ENCODE measurements at regions not wholly inside any gene's neighbourhood (a gene's known extent, or its start where the extent isn't known, plus 50 kb on each side); places are given as distances from the start of the nearest gene placed in this dataset.

DNA sequence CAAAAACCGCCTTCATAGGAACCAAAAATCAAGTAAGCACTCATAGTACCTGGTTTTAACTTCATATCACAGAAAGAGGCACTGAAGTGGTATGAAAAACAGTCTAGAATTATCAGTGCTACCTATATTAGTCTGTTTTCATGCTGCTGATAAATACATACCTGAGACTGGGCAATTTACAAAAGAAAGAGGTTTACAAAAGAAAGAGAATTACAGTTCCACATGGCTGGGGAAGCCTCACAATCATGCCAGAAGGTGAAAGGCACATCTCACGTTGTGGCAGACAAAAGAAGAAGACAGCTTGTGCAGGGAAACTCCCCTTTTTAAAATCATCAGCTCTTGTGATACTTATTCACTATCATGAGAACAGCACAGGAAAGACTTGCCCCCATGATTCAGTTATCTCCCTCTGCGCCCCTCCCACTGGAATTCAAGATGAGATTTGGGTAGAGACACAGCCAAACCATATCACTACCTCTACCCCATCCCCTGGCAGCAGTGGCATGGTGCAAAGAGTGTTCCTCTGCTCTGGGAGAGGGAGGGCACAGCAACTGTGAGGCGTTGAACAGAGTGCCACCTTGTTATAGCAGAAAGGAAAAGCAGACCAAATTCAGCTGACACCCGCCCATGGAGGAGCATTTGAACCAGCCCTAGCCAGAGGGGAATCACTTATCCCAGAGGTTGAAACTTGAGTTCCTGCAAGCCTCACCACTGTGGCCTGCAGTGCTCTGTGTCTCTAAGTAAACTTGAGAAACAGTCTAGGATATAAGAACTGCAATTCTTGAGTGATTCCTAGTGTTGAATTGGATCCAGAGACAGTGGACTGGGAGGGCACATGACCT, 61.9 kb upstream of the PTPRZ1 start:
- DNase-seq, result no peak

GRCh38 chr7:121807078-121807477, 65.9 kb upstream of the PTPRZ1 start:
- no peak for DNase-seq

DNA sequence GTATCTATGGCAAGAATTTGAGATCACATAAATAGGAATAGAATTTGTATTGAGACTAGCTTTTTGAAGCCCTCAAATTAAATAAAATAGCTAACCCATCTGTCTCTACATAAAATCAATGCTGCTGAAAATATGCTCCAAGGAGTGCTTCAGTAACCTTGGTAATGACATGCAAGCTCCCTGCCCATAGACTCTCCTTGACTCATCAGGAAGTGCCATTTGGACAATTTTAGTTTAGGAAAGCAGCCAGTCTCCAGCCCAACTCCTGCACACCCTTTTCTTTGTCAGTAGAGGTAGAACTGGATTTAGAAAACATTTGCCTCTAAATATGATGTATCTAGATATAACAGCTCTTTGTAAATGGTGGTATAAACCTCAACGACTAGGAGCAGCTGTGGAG, 69.9 kb upstream of the PTPRZ1 start:
- DNase-seq, result no peak

GRCh38 chr7:121800916-121801675, 71.9 kb upstream of the PTPRZ1 start:
- DNase-seq, result no peak

GRCh38 chr7:121798896-121799295, 74.1 kb upstream of the PTPRZ1 start:
- DNase-seq, result peak; percentile 48 to 77

DNA sequence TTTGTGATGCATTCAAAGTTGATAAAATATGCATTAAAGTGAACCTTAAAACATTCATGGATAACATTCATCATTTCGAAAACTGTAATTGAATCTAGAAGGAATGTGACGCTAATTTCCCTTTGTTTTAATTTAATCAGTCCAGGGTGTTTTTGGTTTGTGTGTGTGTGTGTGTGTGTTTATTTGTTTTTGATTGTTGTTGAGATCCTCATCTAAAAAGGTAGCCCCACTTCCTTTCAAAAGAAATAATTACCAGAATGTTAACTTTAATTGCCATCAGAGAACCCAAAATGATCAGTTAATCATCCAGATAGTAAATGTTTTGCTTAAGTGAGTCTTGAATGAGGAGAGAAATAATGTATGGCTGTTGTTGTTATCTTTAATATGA, 74.5 kb upstream of the PTPRZ1 start:
- DNase-seq, result peak in 1 of 2 donors; percentile 4

DNA sequence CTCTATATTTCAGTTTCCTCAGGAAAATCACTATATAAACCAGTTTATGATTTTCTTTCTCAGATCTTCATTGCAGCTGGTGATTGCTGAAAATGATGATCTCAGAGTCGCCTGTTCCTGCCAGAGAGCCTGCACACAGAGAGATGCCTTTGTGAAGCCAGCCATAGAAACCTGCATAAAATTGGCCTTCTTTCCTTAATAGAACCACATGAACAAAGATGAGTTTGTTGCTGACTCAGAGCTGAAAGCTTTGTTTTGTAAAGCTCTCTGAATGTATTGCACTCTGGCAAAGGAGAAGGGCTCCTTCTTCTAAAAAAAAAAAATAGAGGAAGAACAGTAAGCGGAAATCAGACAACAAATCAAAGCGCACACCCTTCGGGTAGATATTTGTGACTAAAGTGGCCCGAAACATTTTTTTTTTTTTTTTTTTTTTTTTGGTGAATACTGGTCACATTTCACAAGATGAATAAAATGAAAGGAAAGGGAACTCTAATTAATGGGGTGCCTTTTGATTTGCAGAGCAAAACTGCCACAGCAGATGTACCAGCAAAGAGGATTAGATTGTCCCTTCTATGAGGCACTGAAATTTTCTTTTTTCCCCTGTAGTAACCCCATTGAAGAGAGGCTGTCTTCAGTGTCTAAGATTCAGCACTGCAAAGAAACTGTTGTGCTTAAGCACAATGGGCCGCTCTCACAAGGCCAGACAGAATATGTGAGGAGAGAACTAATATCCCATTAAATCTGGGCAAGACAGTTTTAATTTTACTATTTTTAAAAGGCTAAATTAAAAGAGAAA, 75.1 kb upstream of the PTPRZ1 start:
- DNase-seq, result peak in 1 of 2 donors; percentile 5

DNA sequence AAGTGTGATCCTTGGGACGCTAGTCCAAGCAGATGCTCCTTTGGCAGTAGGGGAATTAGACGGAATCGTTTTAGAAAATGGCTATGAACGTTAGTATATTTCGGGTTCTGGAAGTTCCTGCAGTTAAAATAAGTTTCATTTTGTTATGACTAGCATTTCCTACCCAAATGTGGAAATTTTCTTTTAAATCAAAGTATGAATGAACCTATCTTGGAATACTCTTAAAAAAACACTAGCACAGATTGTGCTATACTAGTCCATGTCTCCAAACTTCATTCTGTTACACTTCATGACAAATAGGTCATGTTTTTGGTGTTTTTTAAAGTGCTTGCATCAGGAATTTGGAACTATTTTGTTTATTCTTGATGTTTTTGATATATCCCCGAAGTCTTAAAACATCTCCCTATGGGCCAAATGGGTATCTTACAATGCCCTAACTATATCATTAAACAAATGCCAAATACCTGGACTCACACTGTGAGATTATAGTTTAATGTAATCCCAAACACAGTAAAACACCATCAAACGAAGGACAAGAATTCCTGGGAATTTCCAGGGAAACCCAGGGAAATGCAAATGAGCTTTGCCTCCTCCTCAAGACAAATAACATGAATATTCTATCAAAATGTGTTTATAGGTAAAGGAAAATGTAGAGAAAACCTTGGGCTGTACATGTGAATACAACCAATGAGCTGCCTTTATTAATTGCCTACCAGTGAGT, 75.9 kb upstream of the PTPRZ1 start:
- no peak for DNase-seq

DNA sequence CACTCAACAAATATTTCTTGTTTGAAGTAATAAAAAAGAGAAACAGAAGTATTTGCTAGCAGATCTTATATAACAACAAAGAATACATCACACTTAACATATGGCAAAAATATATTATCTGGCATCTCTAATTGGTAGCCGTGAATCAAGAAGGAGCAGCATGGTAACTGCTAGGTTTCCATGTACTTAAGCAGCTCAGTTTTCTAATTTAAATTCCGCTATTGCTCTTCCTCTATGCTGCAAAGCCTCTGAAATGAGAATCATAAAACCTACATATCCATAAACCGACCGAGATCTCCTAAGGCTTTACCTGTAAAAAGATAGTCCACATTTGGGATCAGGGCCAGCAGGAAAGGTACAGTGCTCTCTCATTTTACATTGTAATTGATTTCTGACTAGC, 76.6 kb upstream of the PTPRZ1 start:
- DNase-seq, result no peak

DNA sequence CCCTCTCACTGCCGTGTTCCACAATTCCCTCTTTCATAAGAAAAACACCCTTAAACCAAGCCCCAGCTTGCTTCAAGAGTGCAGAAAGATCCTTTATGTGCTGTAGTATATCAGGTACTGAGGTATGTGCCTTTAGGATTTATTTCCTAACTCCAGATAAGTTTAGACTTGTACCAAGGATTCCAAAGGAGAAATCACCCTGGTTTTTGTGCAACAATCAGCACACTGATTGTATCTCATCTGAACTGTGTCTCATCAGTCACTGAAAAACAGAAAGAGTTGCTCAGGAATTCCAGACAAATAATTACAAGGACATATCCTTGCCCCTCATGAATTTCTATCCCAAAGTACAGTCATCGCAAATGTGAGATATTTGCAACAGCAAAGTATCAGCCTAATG, 77.2 kb upstream of the PTPRZ1 start:
- DNase-seq, result no peak

- DNase-seq, result no peak
Measured at GRCh38 chr7:121793716-121794115, 79.2 kb upstream of the PTPRZ1 start.

DNA sequence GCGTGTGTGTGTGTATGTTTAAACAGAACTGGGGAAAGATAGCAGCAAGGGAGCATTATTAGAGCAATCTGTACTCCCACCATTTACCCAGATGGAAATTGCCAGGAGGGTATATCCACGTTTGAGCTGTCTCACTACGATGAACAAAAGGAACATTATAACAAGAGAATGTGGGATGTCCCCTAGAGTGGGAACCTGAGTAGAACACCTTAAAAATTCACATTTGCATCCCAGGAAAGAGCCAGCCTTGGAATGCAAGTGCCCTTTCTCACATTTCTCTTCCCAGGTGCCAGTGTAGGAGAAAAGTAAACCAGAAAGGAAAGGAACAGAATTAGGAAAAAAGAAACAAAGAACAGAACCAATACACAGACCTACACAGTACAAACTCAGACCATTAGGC, 95.3 kb upstream of the PTPRZ1 start:
- no peak for DNase-seq

GRCh38 chr7:121774563-121774962, 98.4 kb upstream of the PTPRZ1 start:
- DNase-seq, result no peak

DNA sequence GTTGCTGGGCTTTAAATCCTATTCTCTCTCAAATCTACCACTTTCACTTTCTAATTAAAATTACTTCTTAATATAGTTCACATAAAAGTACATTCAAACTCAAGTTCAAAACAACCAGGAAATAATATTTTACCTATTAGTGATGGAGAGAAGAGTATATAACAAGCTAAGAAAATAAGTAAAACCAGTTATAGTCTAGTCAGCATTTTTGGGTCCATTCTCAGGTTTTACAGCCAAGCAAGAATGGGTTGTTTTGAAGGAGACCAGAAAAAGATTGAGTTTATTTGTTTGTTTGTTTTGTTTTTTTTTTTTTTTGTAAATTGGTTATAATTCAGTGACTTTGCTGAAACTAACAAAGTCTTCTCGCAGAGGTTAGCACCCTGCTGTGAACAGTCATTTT, 106.3 kb upstream of the PTPRZ1 start:
- DNase-seq, result no peak

DNA sequence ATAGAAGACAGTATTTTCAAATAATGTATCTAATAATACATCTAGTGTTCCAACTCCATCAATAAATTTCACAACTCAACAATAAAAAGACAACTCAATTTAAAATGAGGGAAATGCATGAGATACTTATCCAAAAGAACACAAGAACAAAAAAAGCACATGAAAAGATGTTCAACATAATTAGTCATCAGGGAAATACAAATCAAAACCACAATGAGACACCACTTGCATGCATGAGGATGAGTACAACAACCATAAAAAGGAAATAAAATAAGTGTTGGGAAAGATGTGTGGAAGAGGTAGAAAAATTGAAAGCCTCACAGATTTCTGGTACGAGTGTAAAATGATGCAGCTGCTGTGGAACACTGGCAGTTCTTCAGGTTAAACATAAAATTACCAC, 111.6 kb upstream of the PTPRZ1 start:
- DNase-seq, result no peak

DNA sequence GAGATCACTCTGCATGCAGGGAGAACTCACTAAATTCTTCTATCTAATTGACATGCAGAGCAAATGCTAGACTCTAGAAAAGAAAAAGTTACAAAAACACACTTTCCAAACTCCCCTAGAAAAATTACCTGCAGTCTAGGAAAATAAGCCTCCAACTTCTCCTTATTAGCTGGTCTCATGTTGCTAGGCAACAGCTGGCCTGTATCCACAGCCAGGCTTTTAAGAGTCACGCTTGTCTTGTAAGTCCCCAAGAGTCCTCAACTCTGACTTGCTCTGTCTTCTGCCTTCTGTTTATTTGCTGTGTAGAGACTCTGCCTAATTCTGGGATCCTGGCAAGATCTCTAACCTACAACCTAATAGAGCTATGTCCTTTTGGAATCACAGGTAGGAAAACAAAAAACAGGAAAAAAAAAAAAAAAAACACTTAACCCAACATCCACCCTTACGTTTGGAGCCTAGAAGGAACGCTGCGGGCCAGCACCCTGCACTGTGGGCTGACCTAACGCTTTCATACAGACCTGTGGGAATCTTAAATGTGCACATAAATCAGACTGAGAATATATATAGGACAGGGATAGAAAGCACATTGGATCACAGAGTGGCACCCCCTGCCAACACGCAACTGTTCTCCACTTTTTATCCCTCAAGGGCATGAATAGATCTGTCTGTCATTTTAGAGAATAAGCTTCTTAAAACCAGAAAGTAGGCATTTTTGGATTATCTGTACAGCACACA, 117.0 kb upstream of the PTPRZ1 start:
- DNase-seq, result peak; percentile 33 to 38

DNA sequence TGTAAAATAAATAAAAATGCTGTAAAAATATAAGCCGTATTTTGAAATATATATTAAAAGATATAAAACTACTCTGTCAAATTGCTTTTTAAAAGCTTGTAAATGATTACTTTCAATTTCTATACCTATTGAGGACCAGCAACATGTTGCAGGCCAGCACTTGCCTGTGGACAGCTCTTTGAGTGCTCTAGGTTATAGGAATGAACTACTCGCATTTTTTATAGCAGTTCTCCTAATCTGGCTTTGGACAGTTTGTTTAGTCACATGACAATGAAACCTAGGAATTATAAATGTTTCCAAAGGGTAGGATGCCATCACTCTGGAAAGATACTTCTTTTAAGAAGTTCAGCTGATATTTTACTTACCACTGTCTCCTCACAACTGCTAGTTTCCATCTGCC, 117.7 kb upstream of the PTPRZ1 start:
- no peak for DNase-seq

GRCh38 chr7:121753944-121754343, 119.0 kb upstream of the PTPRZ1 start:
- DNase-seq, result peak; percentile 15 to 22

DNA sequence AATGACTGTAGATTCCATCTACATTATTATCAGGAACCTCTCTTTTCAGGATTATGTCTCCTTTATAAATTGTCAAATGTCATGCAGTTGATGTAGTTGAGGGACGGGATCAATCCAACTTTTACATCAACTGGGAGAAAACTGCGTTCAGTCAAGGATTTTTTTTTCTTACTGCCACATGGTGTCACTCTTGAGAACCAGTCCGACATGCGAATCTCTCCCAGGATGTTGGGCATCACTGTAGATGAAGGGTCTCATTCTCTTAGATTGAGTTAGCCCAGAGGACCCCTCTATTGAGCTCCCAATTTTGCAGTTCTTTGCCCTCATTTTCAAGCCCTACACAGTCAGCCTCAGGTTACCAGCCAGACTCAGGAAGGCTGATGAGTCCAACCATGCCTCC, 120.3 kb upstream of the PTPRZ1 start:
- DNase-seq, result no peak

DNA sequence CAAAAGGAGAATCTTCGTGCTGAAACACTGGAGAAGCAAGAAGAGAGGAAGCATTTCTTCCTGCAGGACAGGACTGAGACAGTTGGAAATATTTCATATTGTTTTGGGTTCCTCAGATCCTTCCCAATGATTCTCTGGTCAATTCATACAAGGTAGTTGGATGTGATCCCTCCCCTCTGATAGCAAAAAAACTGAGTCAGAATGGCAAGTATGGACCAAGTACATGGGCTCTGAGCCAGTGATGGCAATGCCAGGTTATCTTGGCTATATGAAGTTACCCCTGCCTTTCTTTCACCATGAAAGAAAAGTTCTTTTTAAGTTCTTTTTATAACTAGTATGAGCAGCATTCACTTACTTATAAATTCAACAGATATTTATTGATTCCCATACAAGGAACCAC, 124.4 kb upstream of the PTPRZ1 start:
- no peak for DNase-seq

- DNase-seq, result no peak
Measured at GRCh38 chr7:121745856-121746255, 127.1 kb upstream of the PTPRZ1 start.
